ENCODE measurements at regions not wholly inside any gene's neighbourhood (a gene's known extent, or its start where the extent isn't known, plus 50 kb on each side); places are given as distances from the start of the nearest gene placed in this dataset.
A peak's percentile ranks its signal among the peaks of the same experiment; 100 is the strongest.

GRCh38 chr17:77402159-77402731 lies 261.5 kb downstream of the SEC14L1 start:
- no peak for DNase-seq (ENCODE audit: low spot score)
- TF ChIP-seq CTCF (IDR thresholded peaks at IDR 0.05; ENCODE audit: borderline replicate concordance, control extremely low read depth, extremely low read depth, insufficient read depth, missing control alignments), result no peak
- in situ Hi-C loops (cut with MboI; ENCODE audit: low sequenced_read_pairs, unreplicated experiment), result no loop called here

DNA sequence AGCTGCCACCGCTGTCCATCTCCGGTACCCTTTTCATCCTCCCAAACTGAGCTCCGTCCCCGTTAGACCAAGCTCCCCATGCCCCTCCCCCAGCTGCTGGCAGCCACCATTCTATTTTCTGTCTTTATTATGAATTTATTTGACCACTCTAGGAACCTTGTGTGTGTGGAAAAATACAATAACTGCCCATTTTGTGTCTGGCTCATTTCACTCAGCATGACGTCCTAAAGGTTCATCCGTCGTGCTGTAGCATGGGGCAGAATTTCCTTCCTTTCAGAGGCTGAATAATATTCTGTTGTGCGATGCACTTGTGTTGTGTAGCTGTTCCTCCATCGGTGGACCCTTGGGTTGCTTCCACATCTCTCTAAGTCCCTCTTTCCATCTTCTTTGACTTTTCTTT lies 263.1 kb downstream of the SEC14L1 start:
- in situ Hi-C loops (cut with MboI; ENCODE audit: low sequenced_read_pairs, unreplicated experiment), result no loop called here
- TF ChIP-seq CTCF (IDR thresholded peaks at IDR 0.05; ENCODE audit: borderline replicate concordance, control extremely low read depth, extremely low read depth, insufficient read depth, missing control alignments), result no peak

GRCh38 chr17:77404812-77405581 lies 264.2 kb downstream of the SEC14L1 start:
- no peak for TF ChIP-seq CTCF (IDR thresholded peaks at IDR 0.05; ENCODE audit: borderline replicate concordance, control extremely low read depth, extremely low read depth, insufficient read depth, missing control alignments)
- peak; percentile 94 for DNase-seq (ENCODE audit: low spot score)
- in situ Hi-C loops (cut with MboI; ENCODE audit: low sequenced_read_pairs, unreplicated experiment), result no loop called here

More for the DNA sequence above, 263.1 kb downstream of the SEC14L1 start:
- no peak for DNase-seq (ENCODE audit: low spot score)

DNA sequence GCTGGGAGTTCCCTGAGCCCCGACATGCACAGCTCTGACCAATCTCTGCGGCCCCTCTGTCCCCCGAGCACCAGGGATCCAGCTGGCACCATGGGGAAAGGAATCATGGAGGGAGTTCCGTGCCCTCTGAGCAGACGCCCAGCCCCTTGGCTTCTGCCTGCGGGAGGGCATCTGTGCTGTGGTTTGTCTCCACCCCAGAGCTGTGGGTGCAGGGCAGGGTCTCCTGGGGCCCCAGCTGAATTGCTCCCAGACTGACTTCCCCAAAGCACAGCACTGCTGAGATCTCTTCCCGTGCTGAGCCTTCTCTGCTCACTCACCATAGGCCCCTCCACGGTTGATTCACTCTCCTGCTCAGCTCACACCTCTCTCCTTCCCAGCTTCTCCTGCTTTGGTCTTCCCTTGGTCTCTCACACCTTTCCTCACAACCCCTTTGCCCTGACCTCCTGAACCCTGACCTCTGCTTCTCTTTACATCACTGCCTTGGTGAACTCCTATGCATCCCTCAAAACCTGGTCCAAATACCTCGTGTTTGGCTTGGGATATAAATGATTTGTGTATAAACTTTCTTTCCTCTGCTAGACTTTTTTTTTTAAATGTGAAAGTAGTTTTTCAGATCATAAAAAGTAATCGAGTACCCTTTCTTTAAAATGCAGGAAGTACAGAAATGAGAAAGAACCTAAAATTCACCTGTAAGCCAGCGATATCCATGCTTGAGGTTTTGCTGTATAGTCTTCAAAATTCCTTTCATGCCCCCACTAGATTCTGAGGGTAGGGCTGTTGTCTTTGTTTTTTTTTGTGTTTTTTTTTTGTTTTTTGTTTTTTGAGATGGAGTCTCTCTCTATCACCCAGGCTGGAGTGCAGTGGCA lies 265.3 kb downstream of the SEC14L1 start:
- no peak for DNase-seq (ENCODE audit: low spot score)
- no peak for TF ChIP-seq CTCF (IDR thresholded peaks at IDR 0.05; ENCODE audit: borderline replicate concordance, control extremely low read depth, extremely low read depth, insufficient read depth, missing control alignments)
- in situ Hi-C loops (cut with MboI; ENCODE audit: low sequenced_read_pairs, unreplicated experiment), result no loop called here

GRCh38 chr17:77407321-77408277 lies 266.8 kb downstream of the SEC14L1 start:
- in situ Hi-C loops (cut with MboI; ENCODE audit: low sequenced_read_pairs, unreplicated experiment), result no loop called here
- no peak for DNase-seq (ENCODE audit: low spot score)
- no peak for TF ChIP-seq CTCF (IDR thresholded peaks at IDR 0.05; ENCODE audit: borderline replicate concordance, control extremely low read depth, extremely low read depth, insufficient read depth, missing control alignments)
